Upper lobe of right lung (tissue), 1 donor: ENCODE measurements at regions not wholly inside any gene's neighbourhood (a gene's known extent, or its start where the extent isn't known, plus 50 kb on each side); places are given as distances from the start of the nearest gene placed in this dataset.

ENCODE experiments used
- ATAC-seq: fragments of 200-7000 bp; cut with Tn5 transposase; one replicate; pipeline ENCODE4 v1.9.1; 2020; ENCODE audit warnings: mild to moderate bottlenecking, moderate library complexity
- DNase-seq: peaks from one replicate; pipeline ENCODE4 v3.0.0-alpha.2; 2020
- H3K27ac ChIP-seq: fragments of 200-600 bp; one replicate; pipeline ENCODE4 v1.8.0; 2022
- H3K27me3 ChIP-seq: fragments of 200-600 bp; one replicate; pipeline ENCODE4 v1.8.0; 2022; ENCODE audit warnings: mild to moderate bottlenecking
- H3K36me3 ChIP-seq: fragments of 200-600 bp; one replicate; pipeline ENCODE4 v1.8.0; 2022
- H3K4me1 ChIP-seq: fragments of 200-600 bp; one replicate; pipeline ENCODE4 v1.8.0; 2022
- H3K4me3 ChIP-seq: fragments of 200-600 bp; one replicate; pipeline ENCODE4 v1.8.0; 2022; ENCODE audit warnings: mild to moderate bottlenecking
- H3K9me3 ChIP-seq: fragments of 200-600 bp; one replicate; pipeline ENCODE4 v1.8.0; 2022
- intact Hi-C: fragments of 100-400 bp; cut with DNase I; formaldehyde crosslinking; loops from one replicate; pipeline ENCODE4 v1.11.0; 2022
- TF ChIP-seq, protein P1 (sequence below): fragments of 200-600 bp; IDR thresholded peaks from one replicate; pipeline ENCODE4 v1.8.0; 2022; ENCODE audit warnings: antibody characterized with exemption
- donor health status: DM: no; HTN: yes; CAD: no; lungs with severe emphysema.

DNA sequence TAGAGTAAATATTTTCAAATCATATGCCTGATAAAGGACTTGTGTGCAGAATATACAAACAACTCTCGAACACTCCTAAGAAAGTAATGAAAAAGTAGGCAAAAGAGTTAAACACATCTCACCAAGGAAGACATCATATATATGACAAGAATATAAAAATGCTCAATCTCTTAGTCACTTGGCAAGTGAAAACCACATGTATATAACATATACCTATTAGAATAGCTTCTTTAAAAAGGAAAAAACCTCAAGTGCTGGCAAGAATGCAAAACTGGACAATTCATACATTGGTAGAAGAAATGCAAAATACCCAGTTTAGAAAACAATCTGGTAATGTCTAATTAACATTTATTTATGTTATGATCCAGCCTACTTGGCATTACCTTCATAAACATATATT is 146.6 kb upstream of the DGKB start:
- intact Hi-C loops: no loop called here

DNA sequence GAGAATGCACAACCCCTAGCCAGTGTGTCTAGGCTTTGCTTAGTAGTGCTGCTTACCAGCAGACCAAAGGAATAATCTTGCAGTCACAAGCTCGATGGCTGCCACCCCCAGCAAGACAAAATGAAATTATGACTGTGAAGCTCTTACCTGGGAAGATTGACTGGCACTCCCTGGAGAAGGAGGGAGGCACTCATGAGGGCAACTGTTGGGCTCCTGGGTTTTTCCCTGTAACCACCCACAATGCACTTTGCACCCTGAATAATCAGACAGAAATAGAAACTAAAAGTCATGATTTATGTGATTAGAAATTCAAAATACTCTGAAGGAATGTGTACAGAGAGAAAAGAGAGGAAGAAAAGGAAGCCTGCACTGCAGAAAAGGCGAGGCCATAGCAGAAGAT is 144.3 kb upstream of the DGKB start:
- no peak overlapping the region for H3K4me3 ChIP-seq
- DNase-seq (no peak), ATAC-seq (no peak)
- H3K27ac ChIP-seq: no peak overlapping the region
- H3K4me1 ChIP-seq: no peaks in the 10 kb centered on the region
- intact Hi-C loops: no loop called here
- no peaks in the 10 kb centered on the region for H3K27me3 ChIP-seq
- TF ChIP-seq, protein P1, sequence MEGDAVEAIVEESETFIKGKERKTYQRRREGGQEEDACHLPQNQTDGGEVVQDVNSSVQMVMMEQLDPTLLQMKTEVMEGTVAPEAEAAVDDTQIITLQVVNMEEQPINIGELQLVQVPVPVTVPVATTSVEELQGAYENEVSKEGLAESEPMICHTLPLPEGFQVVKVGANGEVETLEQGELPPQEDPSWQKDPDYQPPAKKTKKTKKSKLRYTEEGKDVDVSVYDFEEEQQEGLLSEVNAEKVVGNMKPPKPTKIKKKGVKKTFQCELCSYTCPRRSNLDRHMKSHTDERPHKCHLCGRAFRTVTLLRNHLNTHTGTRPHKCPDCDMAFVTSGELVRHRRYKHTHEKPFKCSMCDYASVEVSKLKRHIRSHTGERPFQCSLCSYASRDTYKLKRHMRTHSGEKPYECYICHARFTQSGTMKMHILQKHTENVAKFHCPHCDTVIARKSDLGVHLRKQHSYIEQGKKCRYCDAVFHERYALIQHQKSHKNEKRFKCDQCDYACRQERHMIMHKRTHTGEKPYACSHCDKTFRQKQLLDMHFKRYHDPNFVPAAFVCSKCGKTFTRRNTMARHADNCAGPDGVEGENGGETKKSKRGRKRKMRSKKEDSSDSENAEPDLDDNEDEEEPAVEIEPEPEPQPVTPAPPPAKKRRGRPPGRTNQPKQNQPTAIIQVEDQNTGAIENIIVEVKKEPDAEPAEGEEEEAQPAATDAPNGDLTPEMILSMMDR: no peak
- H3K36me3 ChIP-seq: no peaks in the 10 kb centered on the region
- H3K9me3 ChIP-seq: no peaks in the 10 kb centered on the region

More for the DNA sequence above, 146.6 kb upstream of the DGKB start:
- no peak for DNase-seq
- no peak overlapping the region for H3K27ac ChIP-seq
- H3K36me3 ChIP-seq: no peaks in the 10 kb centered on the region
- no peak overlapping the region for H3K4me3 ChIP-seq
- no peak for ATAC-seq
- no peaks in the 10 kb centered on the region for H3K4me1 ChIP-seq
- no peaks in the 10 kb centered on the region for H3K9me3 ChIP-seq
- no peaks in the 10 kb centered on the region for H3K27me3 ChIP-seq
- TF ChIP-seq, protein P1: no peak

DNA sequence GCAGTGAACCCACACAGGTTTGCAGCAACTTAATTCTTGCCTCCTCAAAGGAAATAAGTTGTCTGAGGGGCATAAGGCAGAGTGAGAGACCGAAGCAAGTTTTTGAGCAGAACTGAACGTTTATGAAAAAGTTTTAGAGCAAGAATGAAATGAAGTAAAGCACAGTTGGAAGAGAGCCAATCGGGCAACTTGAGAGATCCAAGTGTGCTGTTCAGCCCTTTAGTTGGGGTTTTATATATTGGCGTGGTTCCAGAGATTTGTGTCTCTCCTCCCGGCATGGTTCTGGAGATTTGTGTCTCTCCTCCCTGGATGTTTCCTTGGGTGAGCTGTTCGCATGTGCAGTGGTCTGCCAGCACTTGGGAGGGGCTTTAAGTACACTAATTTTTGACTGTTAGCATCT is 141.4 kb upstream of the DGKB start:
- ATAC-seq (no peak), DNase-seq (no peak)
- Histone ChIP-seq H3K27me3 (no peaks in the 10 kb centered on the region), H3K27ac (no peak overlapping the region), H3K4me3 (no peak overlapping the region), H3K4me1 (no peaks in the 10 kb centered on the region), H3K36me3 (no peaks in the 10 kb centered on the region), H3K9me3 (no peaks in the 10 kb centered on the region)
- intact Hi-C loops: no loop called here
- TF ChIP-seq, protein P1: no peak

DNA sequence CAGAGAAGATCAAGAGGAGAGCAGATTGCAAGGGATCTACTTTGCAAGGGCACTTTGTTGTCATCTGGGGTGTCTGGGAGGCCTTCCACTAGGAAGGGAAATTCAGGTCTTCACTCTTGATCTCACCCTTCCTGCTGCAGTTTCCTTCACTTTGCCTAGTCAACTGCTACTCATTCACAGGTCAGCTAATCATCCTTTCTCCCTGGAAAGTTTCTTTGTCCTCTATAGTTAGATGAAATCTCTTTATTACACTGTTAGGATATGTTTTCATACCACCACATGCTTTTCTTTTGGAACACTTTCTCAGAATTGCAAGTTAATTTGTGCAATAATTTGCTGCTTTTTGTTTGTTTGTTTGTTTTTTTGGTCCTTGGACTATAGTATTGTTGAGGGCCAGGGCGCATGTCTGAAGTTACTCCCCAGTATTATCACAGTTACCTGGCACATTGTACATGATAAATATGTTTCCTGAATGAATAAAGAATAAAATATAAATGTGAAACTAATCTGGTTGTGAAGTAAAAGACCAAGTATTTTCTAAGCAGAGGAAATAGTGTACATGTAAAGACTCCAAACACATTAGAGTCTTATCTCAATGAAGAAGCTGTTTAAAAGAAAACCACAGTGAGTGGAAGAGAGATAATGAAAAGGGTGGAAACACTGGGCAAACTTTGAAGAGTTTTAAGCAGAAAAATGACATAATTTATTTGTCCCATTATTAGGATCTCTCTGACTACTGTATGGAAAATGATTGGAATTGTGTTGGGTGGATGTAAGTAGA is 139.9 kb upstream of the DGKB start:
- H3K9me3 ChIP-seq: no peaks in the 10 kb centered on the region
- H3K4me1 ChIP-seq: no peaks in the 10 kb centered on the region
- intact Hi-C loops: no loop called here
- no peaks in the 10 kb centered on the region for H3K27me3 ChIP-seq
- H3K4me3 ChIP-seq: no peak overlapping the region
- H3K27ac ChIP-seq: no peak overlapping the region
- TF ChIP-seq, protein P1: no peak
- H3K36me3 ChIP-seq: no peaks in the 10 kb centered on the region
- ATAC-seq: no peak
- DNase-seq: no peak

DNA sequence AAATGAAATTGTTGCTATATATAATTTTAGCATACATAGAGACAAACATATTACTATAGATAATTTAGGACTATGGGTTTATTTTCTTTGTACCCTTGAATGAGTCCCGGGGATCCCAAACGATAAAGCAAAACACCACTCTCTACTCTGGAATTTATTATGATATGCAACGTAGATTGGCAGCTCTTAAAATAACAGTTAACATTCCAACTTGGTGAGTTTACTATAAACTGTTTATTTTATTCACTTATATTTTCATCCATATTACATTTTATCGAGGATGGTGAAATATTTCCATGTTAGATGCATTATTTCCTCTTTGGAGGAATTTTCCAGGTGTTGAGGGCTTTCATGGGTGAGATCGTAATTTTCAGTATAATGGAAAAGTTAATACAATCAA is 138.7 kb upstream of the DGKB start:
- TF ChIP-seq, protein P1: no peak
- H3K27me3 ChIP-seq: no peaks in the 10 kb centered on the region
- H3K4me3 ChIP-seq: no peak overlapping the region
- intact Hi-C loops: no loop called here
- ATAC-seq: no peak
- H3K9me3 ChIP-seq: no peaks in the 10 kb centered on the region
- H3K27ac ChIP-seq: no peak overlapping the region
- no peak for DNase-seq
- H3K4me1 ChIP-seq: no peaks in the 10 kb centered on the region
- no peaks in the 10 kb centered on the region for H3K36me3 ChIP-seq

DNA sequence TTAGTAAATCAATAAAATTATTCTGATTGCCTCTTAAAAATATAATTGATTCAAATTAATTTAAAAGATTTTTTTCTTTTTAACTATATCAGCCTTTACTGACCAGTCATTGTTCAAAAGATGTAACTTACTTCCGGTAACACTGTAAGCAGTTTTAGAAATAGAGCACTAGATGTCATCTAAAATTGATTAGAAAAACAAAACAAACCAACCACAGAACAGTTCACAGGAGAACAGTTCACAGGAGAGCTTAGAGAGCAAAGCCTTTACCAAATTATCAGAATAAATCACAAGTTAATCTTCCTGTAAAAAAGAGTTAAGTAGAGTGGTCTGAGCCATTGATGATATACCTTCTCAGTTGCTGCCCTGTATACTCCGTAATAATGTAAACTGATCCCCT is 133.3 kb upstream of the DGKB start:
- Histone ChIP-seq H3K9me3 (no peaks in the 10 kb centered on the region), H3K4me3 (no peak overlapping the region), H3K4me1 (no peaks in the 10 kb centered on the region), H3K27me3 (no peaks in the 10 kb centered on the region), H3K27ac (no peak overlapping the region), H3K36me3 (no peaks in the 10 kb centered on the region)
- intact Hi-C loops: no loop called here
- TF ChIP-seq, protein P1: no peak
- ATAC-seq (no peak), DNase-seq (no peak)
